ENCODE measurements at regions not wholly inside any gene's neighbourhood (a gene's known extent, or its start where the extent isn't known, plus 50 kb on each side); places are given as distances from the start of the nearest gene placed in this dataset.

DNA sequence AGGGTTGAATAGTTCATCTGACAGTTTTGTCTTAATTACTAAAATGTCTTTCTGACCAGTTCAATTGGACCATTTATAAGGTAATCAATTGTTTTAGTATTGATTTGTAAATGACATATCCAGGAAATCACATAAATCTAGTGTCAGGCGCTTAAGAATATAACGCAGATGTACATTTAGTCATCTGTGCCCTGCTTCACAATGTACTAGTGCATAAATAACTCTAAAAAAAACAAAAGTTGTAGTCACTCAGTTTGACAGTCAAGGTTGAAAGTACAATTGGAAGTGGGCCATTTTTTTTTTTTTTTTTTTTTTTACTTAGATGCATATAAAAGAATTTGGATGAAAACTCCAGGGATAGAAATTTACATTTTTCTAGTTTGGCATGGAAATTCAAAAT, 490.4 kb downstream of the PTPRC start:
- no peak for TF ChIP-seq POLR2A (IDR thresholded peaks at IDR 0.05; ENCODE audit: low read depth, low read length)
- no peak for TF ChIP-seq JUNB (IDR thresholded peaks at IDR 0.05)
- TF ChIP-seq, protein P1, sequence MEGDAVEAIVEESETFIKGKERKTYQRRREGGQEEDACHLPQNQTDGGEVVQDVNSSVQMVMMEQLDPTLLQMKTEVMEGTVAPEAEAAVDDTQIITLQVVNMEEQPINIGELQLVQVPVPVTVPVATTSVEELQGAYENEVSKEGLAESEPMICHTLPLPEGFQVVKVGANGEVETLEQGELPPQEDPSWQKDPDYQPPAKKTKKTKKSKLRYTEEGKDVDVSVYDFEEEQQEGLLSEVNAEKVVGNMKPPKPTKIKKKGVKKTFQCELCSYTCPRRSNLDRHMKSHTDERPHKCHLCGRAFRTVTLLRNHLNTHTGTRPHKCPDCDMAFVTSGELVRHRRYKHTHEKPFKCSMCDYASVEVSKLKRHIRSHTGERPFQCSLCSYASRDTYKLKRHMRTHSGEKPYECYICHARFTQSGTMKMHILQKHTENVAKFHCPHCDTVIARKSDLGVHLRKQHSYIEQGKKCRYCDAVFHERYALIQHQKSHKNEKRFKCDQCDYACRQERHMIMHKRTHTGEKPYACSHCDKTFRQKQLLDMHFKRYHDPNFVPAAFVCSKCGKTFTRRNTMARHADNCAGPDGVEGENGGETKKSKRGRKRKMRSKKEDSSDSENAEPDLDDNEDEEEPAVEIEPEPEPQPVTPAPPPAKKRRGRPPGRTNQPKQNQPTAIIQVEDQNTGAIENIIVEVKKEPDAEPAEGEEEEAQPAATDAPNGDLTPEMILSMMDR (IDR thresholded peaks at IDR 0.05 in 2 of 3, conservative IDR thresholded peaks at IDR 0.05 in 1 of 3; ENCODE audit: control insufficient read depth in 2 of 3, extremely low read depth in 1 of 3, insufficient read depth in 1 of 3, low read depth in 3 of 3, low read length in 3 of 3), result no peak
- no peak for TF ChIP-seq SRF (IDR thresholded peaks at IDR 0.05; ENCODE audit: low read depth in 2 of 2, low read length in 2 of 2)
- TF ChIP-seq PAX5 (IDR thresholded peaks at IDR 0.05; ENCODE audit: borderline replicate concordance, low read depth, low read length), result no peak
- TF ChIP-seq, protein P2, sequence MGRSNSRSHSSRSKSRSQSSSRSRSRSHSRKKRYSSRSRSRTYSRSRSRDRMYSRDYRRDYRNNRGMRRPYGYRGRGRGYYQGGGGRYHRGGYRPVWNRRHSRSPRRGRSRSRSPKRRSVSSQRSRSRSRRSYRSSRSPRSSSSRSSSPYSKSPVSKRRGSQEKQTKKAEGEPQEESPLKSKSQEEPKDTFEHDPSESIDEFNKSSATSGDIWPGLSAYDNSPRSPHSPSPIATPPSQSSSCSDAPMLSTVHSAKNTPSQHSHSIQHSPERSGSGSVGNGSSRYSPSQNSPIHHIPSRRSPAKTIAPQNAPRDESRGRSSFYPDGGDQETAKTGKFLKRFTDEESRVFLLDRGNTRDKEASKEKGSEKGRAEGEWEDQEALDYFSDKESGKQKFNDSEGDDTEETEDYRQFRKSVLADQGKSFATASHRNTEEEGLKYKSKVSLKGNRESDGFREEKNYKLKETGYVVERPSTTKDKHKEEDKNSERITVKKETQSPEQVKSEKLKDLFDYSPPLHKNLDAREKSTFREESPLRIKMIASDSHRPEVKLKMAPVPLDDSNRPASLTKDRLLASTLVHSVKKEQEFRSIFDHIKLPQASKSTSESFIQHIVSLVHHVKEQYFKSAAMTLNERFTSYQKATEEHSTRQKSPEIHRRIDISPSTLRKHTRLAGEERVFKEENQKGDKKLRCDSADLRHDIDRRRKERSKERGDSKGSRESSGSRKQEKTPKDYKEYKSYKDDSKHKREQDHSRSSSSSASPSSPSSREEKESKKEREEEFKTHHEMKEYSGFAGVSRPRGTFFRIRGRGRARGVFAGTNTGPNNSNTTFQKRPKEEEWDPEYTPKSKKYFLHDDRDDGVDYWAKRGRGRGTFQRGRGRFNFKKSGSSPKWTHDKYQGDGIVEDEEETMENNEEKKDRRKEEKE (IDR thresholded peaks at IDR 0.05), result no peak
- no peak for TF ChIP-seq EZH2 (IDR thresholded peaks at IDR 0.05; ENCODE audit: borderline replicate concordance, control insufficient read depth, low read depth, low read length)
- TF ChIP-seq GABPA (IDR thresholded peaks at IDR 0.05; ENCODE audit: low read depth), result no peak
